ENCODE measurements at regions not wholly inside any gene's neighbourhood (a gene's known extent, or its start where the extent isn't known, plus 50 kb on each side); places are given as distances from the start of the nearest gene placed in this dataset.

DNA sequence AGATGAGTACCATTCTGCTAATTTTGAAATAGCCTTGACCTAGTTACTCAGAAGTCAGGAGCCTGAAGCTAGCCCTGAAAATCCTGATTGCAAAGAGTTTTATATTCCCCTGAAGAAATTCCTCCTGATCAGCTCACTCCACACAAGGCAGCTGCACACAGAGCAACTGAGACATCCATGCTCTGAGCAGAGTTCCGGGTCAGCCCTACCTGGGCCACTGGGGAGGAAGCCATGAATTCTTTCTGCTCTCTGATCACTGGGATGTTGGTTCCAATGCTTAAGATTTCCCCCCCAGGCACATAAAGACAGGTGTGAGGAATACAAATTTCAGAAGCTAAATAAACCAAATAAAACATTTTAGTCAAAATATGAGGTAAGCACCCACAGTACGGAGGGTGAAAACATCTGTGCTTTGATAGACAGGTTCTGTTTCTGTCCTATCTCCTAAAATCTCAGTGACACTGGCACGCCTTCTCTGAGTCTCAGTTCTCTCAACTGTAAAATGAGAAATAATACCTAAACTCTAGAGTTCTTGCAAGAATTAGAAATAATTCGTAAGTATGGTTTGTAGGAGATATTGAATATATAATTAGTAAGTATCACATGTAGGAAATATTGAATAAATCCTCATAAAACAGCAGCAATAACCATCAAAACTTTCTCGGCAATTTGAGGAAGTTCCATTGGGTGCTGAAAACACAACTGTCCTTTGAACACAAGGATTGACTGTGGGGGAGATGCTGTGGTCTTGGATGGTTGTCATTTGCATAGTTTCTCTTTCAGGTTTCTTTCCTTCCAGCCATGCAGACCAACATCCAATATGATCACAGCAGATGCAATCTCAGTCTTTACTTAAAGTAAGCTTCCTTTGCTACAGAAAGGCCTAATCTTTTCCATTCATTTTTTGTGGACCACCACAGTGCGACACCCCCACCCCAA lies 133.0 kb upstream of the TNS3 start:
- ATAC-seq (ENCODE audit: low read depth) (peak; percentile 81), DNase-seq (peak; percentile 63)
- Histone ChIP-seq H3K36me3 (replicated peaks in 1 of 2; ENCODE audit: control extremely low read depth in 1 of 2, control insufficient read depth in 1 of 2, extremely low read depth in 1 of 2, insufficient read depth in 2 of 2, low read length in 1 of 2) (no peaks in the 10 kb centered on the region), H2AFZ (ENCODE audit: insufficient read depth, low read depth, low read length, poor library complexity, severe bottlenecking) (peak overlapping the region; percentile 17), H3K4me1 (ENCODE audit: control insufficient read depth in 2 of 2, insufficient read depth in 2 of 2, low read length in 2 of 2) (peaks cover 16 to 19% of the 10 kb centered on the region in 2 donors), H4K20me1 (ENCODE audit: control insufficient read depth, insufficient read depth, low read length, poor library complexity, severe bottlenecking) (no peaks in the 10 kb centered on the region), H3K9ac (ENCODE audit: low read length) (no peak overlapping the region), H3K4me2 (replicated peaks; ENCODE audit: low read depth, low read length, poor library complexity, severe bottlenecking) (peak overlapping the region; percentile 32), H3K9me3 (ENCODE audit: control extremely low read depth in 1 of 3, control insufficient read depth in 2 of 3, insufficient read depth in 1 of 3, low read length in 2 of 3) (peaks cover 0 to 3% (median 0%) of the 10 kb centered on the region in 3 donors), H3K79me2 (ENCODE audit: control insufficient read depth, insufficient read depth, low read length) (no peaks in the 10 kb centered on the region), H3K27ac (ENCODE audit: low read length in 2 of 2) (peak overlapping the region in 1 of 2 donors; percentile 13), H3K27me3 (replicated peaks in 1 of 4; ENCODE audit: control extremely low read depth in 1 of 4, control insufficient read depth in 3 of 4, insufficient read depth in 4 of 4, low read length in 3 of 4) (no peaks in the 10 kb centered on the region), H3K4me3 (ENCODE audit: control extremely low read depth in 1 of 5, extremely low read depth in 1 of 5, insufficient read depth in 1 of 5, low read depth in 2 of 5, low read length in 4 of 5) (no peak overlapping the region)
- Mint-ChIP-seq H3K27me3 (no peaks in the 10 kb centered on the region), H3K4me1 (peaks cover 31% of the 10 kb centered on the region), H3K27ac (peak overlapping the region; percentile 84), H3K4me3 (peak overlapping the region; percentile 66), H3K9me3 (ENCODE audit: insufficient read depth) (no peaks in the 10 kb centered on the region)
- CTCF ChIA-PET: interaction anchor here (1.2 to 1.8 kb wide), 2 partner anchors 10 to 448 kb away, joined by 3 to 5 read pairs; no protein-coding TSS in a partner anchor
- TF ChIP-seq, protein P1, sequence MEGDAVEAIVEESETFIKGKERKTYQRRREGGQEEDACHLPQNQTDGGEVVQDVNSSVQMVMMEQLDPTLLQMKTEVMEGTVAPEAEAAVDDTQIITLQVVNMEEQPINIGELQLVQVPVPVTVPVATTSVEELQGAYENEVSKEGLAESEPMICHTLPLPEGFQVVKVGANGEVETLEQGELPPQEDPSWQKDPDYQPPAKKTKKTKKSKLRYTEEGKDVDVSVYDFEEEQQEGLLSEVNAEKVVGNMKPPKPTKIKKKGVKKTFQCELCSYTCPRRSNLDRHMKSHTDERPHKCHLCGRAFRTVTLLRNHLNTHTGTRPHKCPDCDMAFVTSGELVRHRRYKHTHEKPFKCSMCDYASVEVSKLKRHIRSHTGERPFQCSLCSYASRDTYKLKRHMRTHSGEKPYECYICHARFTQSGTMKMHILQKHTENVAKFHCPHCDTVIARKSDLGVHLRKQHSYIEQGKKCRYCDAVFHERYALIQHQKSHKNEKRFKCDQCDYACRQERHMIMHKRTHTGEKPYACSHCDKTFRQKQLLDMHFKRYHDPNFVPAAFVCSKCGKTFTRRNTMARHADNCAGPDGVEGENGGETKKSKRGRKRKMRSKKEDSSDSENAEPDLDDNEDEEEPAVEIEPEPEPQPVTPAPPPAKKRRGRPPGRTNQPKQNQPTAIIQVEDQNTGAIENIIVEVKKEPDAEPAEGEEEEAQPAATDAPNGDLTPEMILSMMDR (IDR thresholded peaks at IDR 0.05): no peak
- no peak for TF ChIP-seq EZH2 (IDR thresholded peaks at IDR 0.05; ENCODE audit: borderline replicate concordance, insufficient read depth, low read depth, low read length, poor library complexity, severe bottlenecking)
- WGBS (ENCODE audit: insufficient coverage): 40% methylated on average over 2 of the region's 6 CpGs
- POLR2A ChIA-PET: interaction anchor here (0.5 to 0.6 kb wide), 2 partner anchors 44 to 93 kb away, joined by 3 to 5 read pairs; no protein-coding TSS in a partner anchor
- intact Hi-C loops (cut with micrococcal nuclease): loop anchor here (2.0 kb wide), 1 partner anchor 44 kb away; no protein-coding TSS in a partner anchor

DNA sequence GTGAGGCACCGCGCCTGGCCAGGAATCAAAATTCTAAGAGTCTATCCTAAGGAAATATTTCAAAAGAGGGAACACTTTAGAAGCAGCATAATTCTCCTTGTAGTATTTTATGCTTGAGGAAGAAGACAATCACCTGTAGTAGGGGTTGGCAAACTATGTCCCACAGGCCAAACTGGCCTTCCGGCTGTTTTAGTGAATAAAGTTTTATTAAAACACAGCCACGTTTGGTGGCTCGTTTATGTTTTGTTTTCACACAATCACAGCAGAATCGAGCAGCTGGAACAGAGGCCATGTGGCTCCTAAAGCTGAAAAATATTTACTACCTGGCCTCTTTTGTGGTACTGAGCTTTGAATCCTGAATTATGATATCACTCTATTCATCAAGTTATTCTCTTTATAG lies 131.7 kb upstream of the TNS3 start:
- WGBS (ENCODE audit: insufficient coverage): no CpG with 5 or more reads among the region's 6 CpGs
- ChIA-PET CTCF (interaction anchor here (0.6 to 0.7 kb wide), 2 partner anchors 14 to 35 kb away, joined by 3 read pairs; no protein-coding TSS in a partner anchor), POLR2A (interaction anchor here (0.7 kb wide), 1 partner anchor 43 kb away, joined by 3 read pairs; no protein-coding TSS in a partner anchor)
- no peaks in the 10 kb centered on the region for H3K9me3 Mint-ChIP-seq (ENCODE audit: insufficient read depth)
- peaks cover 0 to 3% (median 0%) of the 10 kb centered on the region in 3 donors for H3K9me3 ChIP-seq (ENCODE audit: control extremely low read depth in 1 of 3, control insufficient read depth in 2 of 3, insufficient read depth in 1 of 3, low read length in 2 of 3)
- ATAC-seq (ENCODE audit: low read depth) (no peak), DNase-seq (no peak)
- H2AFZ ChIP-seq (ENCODE audit: insufficient read depth, low read depth, low read length, poor library complexity, severe bottlenecking): no peak overlapping the region
- peaks cover 25% of the 10 kb centered on the region for H3K4me1 Mint-ChIP-seq
- H3K9ac ChIP-seq (ENCODE audit: low read length): no peak overlapping the region
- H3K4me1 ChIP-seq (ENCODE audit: control insufficient read depth in 2 of 2, insufficient read depth in 2 of 2, low read length in 2 of 2): peaks cover 23 to 27% of the 10 kb centered on the region in 2 donors
- H4K20me1 ChIP-seq (ENCODE audit: control insufficient read depth, insufficient read depth, low read length, poor library complexity, severe bottlenecking): no peaks in the 10 kb centered on the region
- no peak overlapping the region for H3K4me3 ChIP-seq (ENCODE audit: control extremely low read depth in 1 of 5, extremely low read depth in 1 of 5, insufficient read depth in 1 of 5, low read depth in 2 of 5, low read length in 4 of 5)
- no peak overlapping the region for H3K4me2 ChIP-seq (replicated peaks; ENCODE audit: low read depth, low read length, poor library complexity, severe bottlenecking)
- intact Hi-C loops (cut with micrococcal nuclease): no loop called here
- TF ChIP-seq, protein P1 (IDR thresholded peaks at IDR 0.05): no peak
- TF ChIP-seq EZH2 (IDR thresholded peaks at IDR 0.05; ENCODE audit: borderline replicate concordance, insufficient read depth, low read depth, low read length, poor library complexity, severe bottlenecking): no peak
- H3K36me3 ChIP-seq (replicated peaks in 1 of 2; ENCODE audit: control extremely low read depth in 1 of 2, control insufficient read depth in 1 of 2, extremely low read depth in 1 of 2, insufficient read depth in 2 of 2, low read length in 1 of 2): no peaks in the 10 kb centered on the region
- no peak overlapping the region for H3K27ac ChIP-seq (ENCODE audit: low read length in 2 of 2)
- H3K27me3 ChIP-seq (replicated peaks in 1 of 4; ENCODE audit: control extremely low read depth in 1 of 4, control insufficient read depth in 3 of 4, insufficient read depth in 4 of 4, low read length in 3 of 4): no peaks in the 10 kb centered on the region
- H3K27ac Mint-ChIP-seq: no peak overlapping the region
- no peak overlapping the region for H3K4me3 Mint-ChIP-seq
- no peaks in the 10 kb centered on the region for H3K27me3 Mint-ChIP-seq
- no peaks in the 10 kb centered on the region for H3K79me2 ChIP-seq (ENCODE audit: control insufficient read depth, insufficient read depth, low read length)
